ENCODE measurements at regions not wholly inside any gene's neighbourhood (a gene's known extent, or its start where the extent isn't known, plus 50 kb on each side); places are given as distances from the start of the nearest gene placed in this dataset.

GRCh38 chr13:40123962-40124632 is 468.6 kb downstream of the COG6 start:
- peaks cover 0 to 3% (median 0%) of the 10 kb centered on the region in 4 donors for H3K9me3 ChIP-seq

GRCh38 chr13:40124633-40125015 is 469.2 kb downstream of the COG6 start:
- H3K4me1 ChIP-seq: peaks cover 0 to 6% (median 0%) of the 10 kb centered on the region in 4 donors
- no peaks in the 10 kb centered on the region for H3K36me3 ChIP-seq
- 84% methylated on average over 2 of the region's 2 CpGs for whole genome bisulfite sequencing (ENCODE audit: insufficient coverage, low coverage, low lambda C conversion rate, missing lambda C conversion rate)
- DNase-seq (no peak), ATAC-seq (no peak)
- intact Hi-C loops (cut with DNase I): no loop called here
- H3K27me3 ChIP-seq: no peaks in the 10 kb centered on the region
- H3K9me3 ChIP-seq: peaks cover 0 to 3% (median 0%) of the 10 kb centered on the region in 4 donors
- H3K27ac ChIP-seq: no peak overlapping the region
- TF ChIP-seq POLR2A (IDR thresholded peaks at IDR 0.05): no peak
- TF ChIP-seq CTCF (IDR thresholded peaks at IDR 0.05): no peak
- H3K4me3 ChIP-seq: no peak overlapping the region

More at GRCh38 chr13:40123962-40124632, 468.6 kb downstream of the COG6 start:
- ATAC-seq (no peak), DNase-seq (no peak)
- Histone ChIP-seq H3K27me3 (no peaks in the 10 kb centered on the region), H3K36me3 (no peaks in the 10 kb centered on the region), H3K4me1 (peaks cover 0 to 5% (median 0%) of the 10 kb centered on the region in 4 donors), H3K4me3 (no peak overlapping the region), H3K27ac (no peak overlapping the region)
- intact Hi-C loops (cut with DNase I): no loop called here
- 68% methylated on average over 2 of the region's 2 CpGs for WGBS (ENCODE audit: insufficient coverage, low coverage, low lambda C conversion rate, missing lambda C conversion rate)
- no peak for TF ChIP-seq POLR2A (IDR thresholded peaks at IDR 0.05)

GRCh38 chr13:40125336-40125735 is 469.9 kb downstream of the COG6 start:
- ATAC-seq: no peak
- TF ChIP-seq POLR2A (IDR thresholded peaks at IDR 0.05): no peak
- no peak for TF ChIP-seq CTCF (IDR thresholded peaks at IDR 0.05)
- 92% methylated on average over 3 of the region's 3 CpGs for WGBS (ENCODE audit: insufficient coverage, low coverage, low lambda C conversion rate, missing lambda C conversion rate)

GRCh38 chr13:40126306-40127085 is 471.0 kb downstream of the COG6 start:
- no peak overlapping the region for H3K4me3 ChIP-seq
- DNase-seq (no peak), ATAC-seq (no peak)
- TF ChIP-seq POLR2A (IDR thresholded peaks at IDR 0.05): no peak
- no peak for TF ChIP-seq CTCF (IDR thresholded peaks at IDR 0.05)
- peaks cover 0 to 6% (median 0%) of the 10 kb centered on the region in 4 donors for H3K4me1 ChIP-seq
- H3K27ac ChIP-seq: no peak overlapping the region
- H3K36me3 ChIP-seq: no peaks in the 10 kb centered on the region
- H3K9me3 ChIP-seq: no peaks in the 10 kb centered on the region
- intact Hi-C loops (cut with DNase I): no loop called here
- WGBS (ENCODE audit: insufficient coverage, low coverage, low lambda C conversion rate, missing lambda C conversion rate): 97% methylated on average over 6 of the region's 7 CpGs
- H3K27me3 ChIP-seq: no peaks in the 10 kb centered on the region

More at GRCh38 chr13:40125336-40125735, 469.9 kb downstream of the COG6 start:
- no peak for DNase-seq
- H3K4me3 ChIP-seq: no peak overlapping the region
- no peaks in the 10 kb centered on the region for H3K27me3 ChIP-seq
- intact Hi-C loops (cut with DNase I): no loop called here
- H3K27ac ChIP-seq: no peak overlapping the region
- no peaks in the 10 kb centered on the region for H3K36me3 ChIP-seq
- peaks cover 0 to 6% (median 0%) of the 10 kb centered on the region in 4 donors for H3K4me1 ChIP-seq
- no peaks in the 10 kb centered on the region for H3K9me3 ChIP-seq

GRCh38 chr13:40127476-40127875 is 472.0 kb downstream of the COG6 start:
- H3K4me1 ChIP-seq: peaks cover 0 to 6% (median 0%) of the 10 kb centered on the region in 4 donors
- TF ChIP-seq POLR2A (IDR thresholded peaks at IDR 0.05) (no peak), CTCF (IDR thresholded peaks at IDR 0.05) (no peak)
- no peak overlapping the region for H3K27ac ChIP-seq
- H3K4me3 ChIP-seq: no peak overlapping the region
- DNase-seq (no peak), ATAC-seq (no peak)
- no peaks in the 10 kb centered on the region for H3K9me3 ChIP-seq
- intact Hi-C loops (cut with DNase I): no loop called here
- H3K36me3 ChIP-seq: no peaks in the 10 kb centered on the region
- H3K27me3 ChIP-seq: no peaks in the 10 kb centered on the region

Data from right lobe of liver (tissue), 6 donors.